ENCODE measurements at regions not wholly inside any gene's neighbourhood (a gene's known extent, or its start where the extent isn't known, plus 50 kb on each side); places are given as distances from the start of the nearest gene placed in this dataset.

GRCh38 chr1:184150776-184151531 is 99.4 kb downstream of the TSEN15 start:
- Histone ChIP-seq H3K4me1 (ENCODE audit: insufficient read depth, low read length) (peaks cover 3% of the 10 kb centered on the region; the same call in 1 of the 2 replicates), H3K23me2 (ENCODE audit: insufficient read length, low read depth, low read length, poor library complexity, severe bottlenecking) (no peaks in the 10 kb centered on the region), H3K27me3 (ENCODE audit: insufficient read depth, low read length) (no peaks in the 10 kb centered on the region), H4K8ac (replicated peaks; ENCODE audit: insufficient read length, low read depth, low read length) (no peak overlapping the region), H3K4ac (ENCODE audit: low read depth, low read length) (no peak overlapping the region), H2BK20ac (ENCODE audit: low read depth, low read length, poor library complexity, severe bottlenecking) (no peak overlapping the region), H3K9ac (ENCODE audit: extremely low read depth, insufficient read length, low read length) (no peak overlapping the region), H3K27ac (ENCODE audit: insufficient read length, low read depth, low read length) (no peak overlapping the region), H2BK12ac (ENCODE audit: insufficient read length, low read depth, low read length) (no peak overlapping the region), H4K20me1 (ENCODE audit: control insufficient read depth, insufficient read depth, insufficient read length) (no peaks in the 10 kb centered on the region), H3K23ac (ENCODE audit: insufficient read length, low read depth, low read length) (no peak overlapping the region), H3K56ac (ENCODE audit: insufficient read length, low read depth, low read length) (no peak overlapping the region), H3K14ac (ENCODE audit: insufficient read depth, low read length) (no peak overlapping the region), H3K18ac (ENCODE audit: insufficient read length, low read depth, low read length) (no peak overlapping the region), H3T11ph (ENCODE audit: low read length) (no peak overlapping the region), H4K5ac (ENCODE audit: insufficient read length, low read depth, low read length) (no peak overlapping the region), H3K9me3 (ENCODE audit: control insufficient read depth, low read depth, low read length) (no peaks in the 10 kb centered on the region), H3K79me1 (ENCODE audit: insufficient read depth, low read depth, low read length, poor library complexity, severe bottlenecking) (no peaks in the 10 kb centered on the region), H2AFZ (ENCODE audit: low read length) (no peak overlapping the region), H4K91ac (ENCODE audit: insufficient read length, low read depth, low read length) (no peak overlapping the region), H3K4me2 (ENCODE audit: insufficient read depth, insufficient read length, low read length) (no peak overlapping the region), H3K79me2 (ENCODE audit: insufficient read depth, low read length) (no peaks in the 10 kb centered on the region), H2BK5ac (ENCODE audit: insufficient read length, low read length) (no peak overlapping the region), H2AK5ac (ENCODE audit: insufficient read length, low read length) (no peak overlapping the region), H2BK15ac (ENCODE audit: low read depth, low read length) (no peak overlapping the region), H2BK120ac (ENCODE audit: low read depth, low read length, poor library complexity, severe bottlenecking) (no peak overlapping the region)
- WGBS (ENCODE audit: extremely low coverage, insufficient read length, low lambda C conversion rate): no CpG with 5 or more reads among the region's 9 CpGs
- H3K9me3 Mint-ChIP-seq: peaks cover 3% of the 10 kb centered on the region in 2 experiments; a peak in 1 of 5 replicates
- DNase-seq: no peak
- peaks cover 7% of the 10 kb centered on the region for H3K27me3 Mint-ChIP-seq (ENCODE audit: low read depth)
- TF ChIP-seq, protein P1, sequence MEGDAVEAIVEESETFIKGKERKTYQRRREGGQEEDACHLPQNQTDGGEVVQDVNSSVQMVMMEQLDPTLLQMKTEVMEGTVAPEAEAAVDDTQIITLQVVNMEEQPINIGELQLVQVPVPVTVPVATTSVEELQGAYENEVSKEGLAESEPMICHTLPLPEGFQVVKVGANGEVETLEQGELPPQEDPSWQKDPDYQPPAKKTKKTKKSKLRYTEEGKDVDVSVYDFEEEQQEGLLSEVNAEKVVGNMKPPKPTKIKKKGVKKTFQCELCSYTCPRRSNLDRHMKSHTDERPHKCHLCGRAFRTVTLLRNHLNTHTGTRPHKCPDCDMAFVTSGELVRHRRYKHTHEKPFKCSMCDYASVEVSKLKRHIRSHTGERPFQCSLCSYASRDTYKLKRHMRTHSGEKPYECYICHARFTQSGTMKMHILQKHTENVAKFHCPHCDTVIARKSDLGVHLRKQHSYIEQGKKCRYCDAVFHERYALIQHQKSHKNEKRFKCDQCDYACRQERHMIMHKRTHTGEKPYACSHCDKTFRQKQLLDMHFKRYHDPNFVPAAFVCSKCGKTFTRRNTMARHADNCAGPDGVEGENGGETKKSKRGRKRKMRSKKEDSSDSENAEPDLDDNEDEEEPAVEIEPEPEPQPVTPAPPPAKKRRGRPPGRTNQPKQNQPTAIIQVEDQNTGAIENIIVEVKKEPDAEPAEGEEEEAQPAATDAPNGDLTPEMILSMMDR (conservative IDR thresholded peaks at IDR 0.05): no peak
- H3K27ac Mint-ChIP-seq: no peak overlapping the region; a peak in 1 of 7 replicates
- 0 out of 7 replicates have a peak, but pooled peaks cover 0 to 1% (median 0%) of the 10 kb centered on the region in 3 experiments for H3K36me3 Mint-ChIP-seq (ENCODE audit: insufficient read depth in 1 of 3, low read depth in 3 of 3)
- H3K4me1 Mint-ChIP-seq: peaks cover 24 to 26% of the 10 kb centered on the region in 2 experiments
- H3K4me3 Mint-ChIP-seq: no peak overlapping the region
